Mucosa of descending colon (tissue), 3 donors: ENCODE measurements at regions not wholly inside any gene's neighbourhood (a gene's known extent, or its start where the extent isn't known, plus 50 kb on each side); places are given as distances from the start of the nearest gene placed in this dataset.

Experiments
- ATAC-seq: fragments of 200-7000 bp; cut with Tn5 transposase; one replicate; pipeline ENCODE4 v1.9.1; 2020; ENCODE audit warnings: mild to moderate bottlenecking, moderate library complexity
- DNase-seq, 3 donors: peaks; one replicate each; pipeline ENCODE4 v3.0.0-alpha.2; 2020
- H3K36me3 ChIP-seq: fragments of 200-600 bp; one replicate; pipeline ENCODE4 v1.8.0; 2021; ENCODE audit warnings: low read depth, mild to moderate bottlenecking
- H3K4me1 ChIP-seq: fragments of 200-600 bp; one replicate; pipeline ENCODE4 v1.8.0; 2021; ENCODE audit warnings: low read depth, mild to moderate bottlenecking
- H3K4me3 ChIP-seq: fragments of 200-600 bp; one replicate; pipeline ENCODE4 v1.8.0; 2021; ENCODE audit warnings: mild to moderate bottlenecking
- H3K9me3 ChIP-seq: fragments of 200-600 bp; one replicate; pipeline ENCODE4 v1.8.0; 2021; ENCODE audit warnings: mild to moderate bottlenecking
- CTCF ChIP-seq: fragments of 200-600 bp; IDR thresholded peaks from one replicate; pipeline ENCODE4 v1.8.0; 2022; ENCODE audit warnings: antibody characterized with exemption, mild to moderate bottlenecking
- intact Hi-C, 2 donors: fragments of 100-400 bp; cut with DNase I in 1 of 2; cut with micrococcal nuclease in 1 of 2; formaldehyde crosslinking; loops; one replicate each; pipeline versions ENCODE4 v1.11.0 to v1.11.1; 2022; cut with DNase I, micrococcal nuclease
- donor health status: DM: no; HTN: no; CAD: no; lungs with moderate emphysema.
- donor health status: DM: no; HTN: no; CAD: no.
- donor health status: DM: no; HTN: yes; CAD: no.

GRCh38 chr3:109210501-109210900 lies 74.0 kb downstream of the C3orf85 start:
- Histone ChIP-seq H3K4me3 (no peak overlapping the region), H3K9me3 (no peaks in the 10 kb centered on the region), H3K4me1 (no peaks in the 10 kb centered on the region), H3K36me3 (no peaks in the 10 kb centered on the region)
- ATAC-seq (no peak), DNase-seq (no peak)
- no peak for TF ChIP-seq CTCF
- intact Hi-C loops: no loop called here

- no peak for TF ChIP-seq CTCF
- intact Hi-C loops: no loop called here
- ATAC-seq (no peak), DNase-seq (no peak)
- Histone ChIP-seq H3K36me3 (no peaks in the 10 kb centered on the region), H3K9me3 (no peaks in the 10 kb centered on the region), H3K4me3 (no peak overlapping the region), H3K4me1 (no peaks in the 10 kb centered on the region)
Observed at GRCh38 chr3:109211941-109212340, 75.4 kb downstream of the C3orf85 start.

- no peak for ATAC-seq
Observed at GRCh38 chr3:109213321-109213720, 76.8 kb downstream of the C3orf85 start.

GRCh38 chr3:109224333-109224732 lies 87.8 kb downstream of the C3orf85 start:
- no peaks in the 10 kb centered on the region for H3K9me3 ChIP-seq
- no peak overlapping the region for H3K4me3 ChIP-seq
- no peaks in the 10 kb centered on the region for H3K4me1 ChIP-seq
- intact Hi-C loops: no loop called here
- peak in 2 of 3 donors; percentile 81 to 84 for DNase-seq
- no peaks in the 10 kb centered on the region for H3K36me3 ChIP-seq
- peak; percentile 83 for ATAC-seq
- TF ChIP-seq CTCF: peak; percentile 38

More at GRCh38 chr3:109213321-109213720, 76.8 kb downstream of the C3orf85 start:
- no peak for DNase-seq
- Histone ChIP-seq H3K9me3 (no peaks in the 10 kb centered on the region), H3K36me3 (no peaks in the 10 kb centered on the region), H3K4me3 (no peak overlapping the region), H3K4me1 (no peaks in the 10 kb centered on the region)
- intact Hi-C loops: no loop called here
- TF ChIP-seq CTCF: no peak

GRCh38 chr3:109225516-109225915 lies 89.0 kb downstream of the C3orf85 start:
- ATAC-seq: no peak
- TF ChIP-seq CTCF: no peak
- Histone ChIP-seq H3K4me1 (no peaks in the 10 kb centered on the region), H3K4me3 (no peak overlapping the region), H3K9me3 (no peaks in the 10 kb centered on the region), H3K36me3 (no peaks in the 10 kb centered on the region)
- intact Hi-C loops: no loop called here
- DNase-seq: no peak

- H3K36me3 ChIP-seq: no peaks in the 10 kb centered on the region
- intact Hi-C loops: no loop called here
- H3K9me3 ChIP-seq: no peaks in the 10 kb centered on the region
- H3K4me1 ChIP-seq: no peaks in the 10 kb centered on the region
- no peak for TF ChIP-seq CTCF
- H3K4me3 ChIP-seq: no peak overlapping the region
- ATAC-seq (no peak), DNase-seq (no peak)
Observed at GRCh38 chr3:109228391-109229080, 87.8 kb downstream of the DPPA2 start.
